ENCODE measurements at regions not wholly inside any gene's neighbourhood (a gene's known extent, or its start where the extent isn't known, plus 50 kb on each side); places are given as distances from the start of the nearest gene placed in this dataset.

DNA sequence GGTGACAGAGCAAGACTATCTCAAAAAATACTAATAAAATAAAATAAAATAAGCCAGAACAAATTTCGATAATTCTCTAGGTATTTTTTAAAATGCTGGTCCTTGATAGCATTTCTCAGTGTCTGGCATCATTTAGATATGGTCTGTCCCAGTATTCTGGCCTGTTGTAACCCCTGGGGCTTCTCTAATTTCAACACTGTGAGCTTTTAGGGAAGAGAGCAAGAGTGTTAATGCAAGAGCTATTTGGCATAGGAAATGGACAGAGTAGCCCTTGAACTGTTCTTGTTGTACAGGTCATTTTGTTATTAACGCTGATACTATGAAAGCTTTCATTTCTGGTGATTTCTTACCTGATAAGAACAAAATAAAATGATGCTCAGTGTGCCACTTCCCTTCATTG, 112.2 kb upstream of the ZNF608 start:
- TF ChIP-seq, protein P1, sequence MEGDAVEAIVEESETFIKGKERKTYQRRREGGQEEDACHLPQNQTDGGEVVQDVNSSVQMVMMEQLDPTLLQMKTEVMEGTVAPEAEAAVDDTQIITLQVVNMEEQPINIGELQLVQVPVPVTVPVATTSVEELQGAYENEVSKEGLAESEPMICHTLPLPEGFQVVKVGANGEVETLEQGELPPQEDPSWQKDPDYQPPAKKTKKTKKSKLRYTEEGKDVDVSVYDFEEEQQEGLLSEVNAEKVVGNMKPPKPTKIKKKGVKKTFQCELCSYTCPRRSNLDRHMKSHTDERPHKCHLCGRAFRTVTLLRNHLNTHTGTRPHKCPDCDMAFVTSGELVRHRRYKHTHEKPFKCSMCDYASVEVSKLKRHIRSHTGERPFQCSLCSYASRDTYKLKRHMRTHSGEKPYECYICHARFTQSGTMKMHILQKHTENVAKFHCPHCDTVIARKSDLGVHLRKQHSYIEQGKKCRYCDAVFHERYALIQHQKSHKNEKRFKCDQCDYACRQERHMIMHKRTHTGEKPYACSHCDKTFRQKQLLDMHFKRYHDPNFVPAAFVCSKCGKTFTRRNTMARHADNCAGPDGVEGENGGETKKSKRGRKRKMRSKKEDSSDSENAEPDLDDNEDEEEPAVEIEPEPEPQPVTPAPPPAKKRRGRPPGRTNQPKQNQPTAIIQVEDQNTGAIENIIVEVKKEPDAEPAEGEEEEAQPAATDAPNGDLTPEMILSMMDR (IDR thresholded peaks at IDR 0.05): no peak
- TF ChIP-seq POLR2A (IDR thresholded peaks at IDR 0.05): no peak
